Smooth muscle cell of the brain vasculature (primary cell): ENCODE measurements at regions not wholly inside any gene's neighbourhood (a gene's known extent, or its start where the extent isn't known, plus 50 kb on each side); places are given as distances from the start of the nearest gene placed in this dataset.

ENCODE experiments used
- DNase-seq: peaks from one replicate; pipeline ENCODE4 v3.0.0-alpha.2; 2012; ENCODE audit warnings: low read depth, low spot score

DNA sequence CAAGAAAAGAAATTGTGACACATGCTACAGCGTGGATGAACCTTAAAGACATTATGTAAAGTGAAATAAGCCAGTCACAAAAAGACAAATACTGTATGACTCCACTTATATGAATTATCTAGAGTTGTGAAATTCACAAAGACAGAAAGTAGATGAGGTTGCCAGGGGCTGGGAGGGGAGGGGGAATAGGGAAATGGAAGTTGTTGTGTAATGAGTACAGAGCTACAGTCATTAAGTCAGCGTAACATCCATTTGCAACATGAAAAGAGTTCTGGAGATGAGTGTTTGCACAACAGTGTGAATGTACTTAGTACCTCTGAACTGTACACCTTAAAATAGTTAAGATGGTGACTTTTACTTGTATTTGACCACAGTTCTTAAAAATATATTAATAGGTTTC, 112.1 kb upstream of the CDK1 start:
- DNase-seq = no peak

DNA sequence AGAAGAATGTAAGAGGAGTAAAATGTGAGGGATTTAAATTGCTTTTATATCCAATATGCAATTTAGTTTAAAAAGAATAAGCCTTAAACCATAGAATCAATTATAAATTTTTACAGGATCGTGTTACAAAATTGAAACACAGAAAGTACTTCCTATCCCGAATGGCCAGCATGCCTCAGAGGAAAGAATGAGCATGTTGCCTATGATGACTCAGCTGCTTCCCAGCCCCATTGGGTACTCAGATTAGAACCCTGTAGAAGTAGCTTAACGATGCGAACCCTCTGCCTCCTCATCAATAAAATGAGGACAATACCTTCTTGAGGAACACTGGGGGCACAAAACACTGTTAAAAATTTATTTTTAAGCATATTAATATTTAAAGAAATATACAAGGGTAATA, 113.4 kb upstream of the CDK1 start:
- no peak for DNase-seq

DNA sequence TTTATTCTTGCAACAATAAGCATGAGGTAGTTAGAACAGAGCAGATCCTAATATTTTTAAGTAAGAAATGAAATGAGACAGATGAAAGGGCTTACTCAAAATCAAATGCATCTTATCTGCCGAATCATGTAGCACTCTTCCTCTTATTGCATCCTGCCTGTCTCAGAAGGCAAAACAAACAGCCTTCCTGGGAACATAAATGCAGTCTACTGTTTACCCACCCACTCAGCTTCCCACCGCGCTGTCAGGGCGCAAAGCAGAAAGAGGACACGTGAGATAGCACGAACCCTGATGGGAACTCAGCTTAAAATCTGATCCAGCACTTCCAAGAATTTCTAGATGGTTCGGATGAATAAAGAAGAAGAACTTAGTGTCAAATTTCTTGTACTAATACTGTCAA, 114.4 kb upstream of the CDK1 start:
- peak; percentile 46 for DNase-seq

DNA sequence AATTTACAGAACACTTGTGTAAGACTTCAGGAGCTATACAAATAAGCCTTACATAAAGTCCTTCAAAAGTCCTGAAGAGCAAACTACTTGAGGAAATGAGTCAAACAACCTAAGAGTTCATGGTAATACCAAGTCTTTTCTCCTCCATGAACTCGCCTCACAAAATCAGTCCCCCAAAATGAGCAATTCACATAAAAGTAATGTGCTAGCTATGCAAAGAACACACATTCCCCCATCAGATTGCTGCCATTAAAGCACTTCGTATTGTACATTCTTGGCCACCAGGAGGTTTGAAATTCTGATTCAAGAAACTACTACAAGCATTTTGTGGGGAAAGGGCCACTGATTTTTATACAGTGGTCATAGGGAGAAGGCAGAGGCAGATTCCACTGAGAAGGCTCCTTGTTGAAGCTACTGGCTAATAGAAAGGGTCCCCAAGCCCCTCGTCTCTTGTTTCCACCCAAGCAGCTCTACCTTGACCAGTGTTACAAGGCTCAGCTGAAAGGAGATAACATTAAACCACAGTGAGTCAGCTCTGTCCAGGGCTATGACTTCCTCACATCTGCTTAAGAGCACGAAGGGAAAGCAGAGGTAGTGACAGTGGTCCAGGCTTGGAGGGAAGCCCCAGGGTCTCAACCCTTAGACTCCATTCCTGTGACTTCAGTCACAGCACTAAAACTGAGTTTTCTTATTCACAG, 115.2 kb upstream of the CDK1 start:
- no peak for DNase-seq

DNA sequence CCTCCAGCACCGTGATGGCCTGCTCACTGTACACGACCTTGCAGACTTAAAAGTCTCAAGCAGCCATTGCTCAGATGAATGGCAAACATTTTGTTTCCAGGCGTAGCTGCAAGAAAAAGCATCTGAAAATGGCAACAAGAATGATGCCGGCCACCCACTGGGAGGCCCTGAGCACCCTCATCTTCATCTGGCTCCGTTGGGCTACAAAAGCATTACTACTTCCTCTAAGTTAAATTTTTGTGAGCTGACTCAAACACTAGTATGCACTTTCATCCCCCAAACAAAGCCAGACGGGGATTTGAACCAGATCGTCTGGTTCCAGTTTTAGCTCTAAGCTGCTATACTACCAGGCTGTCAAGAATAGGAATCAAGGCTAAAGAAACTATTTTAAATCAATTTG, 116.6 kb upstream of the CDK1 start:
- DNase-seq = peak; percentile 43

DNA sequence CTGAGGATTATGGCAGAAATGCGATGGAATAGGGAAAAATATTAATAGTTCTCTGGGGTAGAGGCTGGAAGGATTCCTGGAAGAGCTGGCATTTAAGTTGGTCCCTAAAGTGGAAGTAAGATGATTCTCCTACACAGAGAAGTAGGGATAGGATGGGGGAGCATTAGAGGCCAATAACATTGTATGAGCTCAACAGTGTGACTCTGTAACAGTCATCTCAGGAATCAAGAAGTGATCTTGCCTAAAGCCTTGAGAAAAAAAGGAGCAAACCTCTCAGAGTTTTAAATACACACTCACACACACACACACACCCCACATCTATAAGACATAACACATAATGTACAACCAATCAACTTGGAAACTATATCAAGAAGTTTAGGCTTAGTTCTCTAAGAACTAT, 117.7 kb upstream of the CDK1 start:
- no peak for DNase-seq

DNA sequence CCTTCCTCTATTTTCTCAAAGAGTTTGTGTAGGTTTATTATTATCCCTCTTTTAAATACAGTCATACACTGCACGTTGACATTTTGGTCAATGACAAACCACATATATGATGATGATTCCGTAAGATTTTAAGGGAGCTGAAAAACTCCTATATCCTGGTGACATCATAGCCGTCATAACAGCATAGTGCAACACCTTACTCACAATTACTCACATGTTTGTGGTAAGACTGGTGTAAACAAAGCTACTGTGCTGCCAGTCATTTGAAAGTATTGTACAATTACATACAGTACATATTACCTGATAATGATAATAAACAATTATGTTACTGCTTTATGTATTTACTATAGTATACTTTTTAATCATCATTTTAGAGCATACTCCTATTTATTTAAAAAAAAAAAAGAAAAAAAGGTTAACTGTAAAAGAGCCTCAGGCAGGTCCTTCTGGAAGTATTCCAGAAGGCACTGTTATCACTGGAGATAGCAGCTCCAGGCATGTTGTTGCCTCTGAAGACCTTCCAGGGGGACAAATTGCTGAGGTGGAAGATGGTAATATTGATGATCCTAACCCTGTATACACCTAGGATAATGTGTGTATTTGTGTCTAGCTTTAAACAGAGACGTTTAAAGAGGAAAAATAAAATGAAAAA, 123.3 kb upstream of the CDK1 start:
- no peak for DNase-seq

DNA sequence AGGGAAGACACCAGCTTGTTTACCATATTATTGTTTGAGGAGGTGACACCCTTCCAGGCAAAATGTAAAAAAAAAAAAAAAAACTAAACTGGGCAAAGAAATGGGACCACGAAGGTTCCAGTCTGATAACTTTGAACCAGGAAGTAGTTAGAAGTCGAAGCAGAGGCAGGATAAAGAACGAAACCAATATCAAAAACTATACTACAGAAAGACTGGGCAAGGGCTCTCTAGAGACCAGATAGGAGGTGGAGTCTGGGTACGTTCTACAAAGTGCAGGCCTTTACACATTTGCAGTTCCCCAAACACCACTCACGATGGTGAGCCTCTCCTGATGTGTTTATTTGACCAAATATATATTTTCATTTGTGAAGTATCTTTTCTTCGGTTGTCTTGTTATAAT, 125.7 kb upstream of the CDK1 start:
- no peak for DNase-seq

DNA sequence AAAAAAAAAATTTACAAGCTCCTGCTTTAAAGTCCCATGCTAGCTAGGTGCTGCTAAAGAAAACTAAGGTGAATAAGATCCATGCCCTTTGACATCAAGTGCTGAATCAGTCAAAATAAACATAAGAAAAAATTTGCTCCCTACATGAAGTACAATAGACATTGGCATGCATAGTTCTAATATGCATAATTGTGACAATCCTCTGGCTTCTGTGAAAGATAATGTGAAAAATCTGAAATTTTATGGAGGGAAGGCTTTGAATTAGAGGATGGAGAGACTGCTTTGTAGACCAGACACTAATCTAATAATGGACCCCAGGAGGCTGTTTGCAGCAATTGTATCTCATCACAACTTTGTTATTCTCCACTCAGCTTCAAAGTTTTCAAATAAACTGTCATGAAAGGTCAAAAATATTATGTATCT, 127.9 kb upstream of the CDK1 start:
- DNase-seq = no peak

DNA sequence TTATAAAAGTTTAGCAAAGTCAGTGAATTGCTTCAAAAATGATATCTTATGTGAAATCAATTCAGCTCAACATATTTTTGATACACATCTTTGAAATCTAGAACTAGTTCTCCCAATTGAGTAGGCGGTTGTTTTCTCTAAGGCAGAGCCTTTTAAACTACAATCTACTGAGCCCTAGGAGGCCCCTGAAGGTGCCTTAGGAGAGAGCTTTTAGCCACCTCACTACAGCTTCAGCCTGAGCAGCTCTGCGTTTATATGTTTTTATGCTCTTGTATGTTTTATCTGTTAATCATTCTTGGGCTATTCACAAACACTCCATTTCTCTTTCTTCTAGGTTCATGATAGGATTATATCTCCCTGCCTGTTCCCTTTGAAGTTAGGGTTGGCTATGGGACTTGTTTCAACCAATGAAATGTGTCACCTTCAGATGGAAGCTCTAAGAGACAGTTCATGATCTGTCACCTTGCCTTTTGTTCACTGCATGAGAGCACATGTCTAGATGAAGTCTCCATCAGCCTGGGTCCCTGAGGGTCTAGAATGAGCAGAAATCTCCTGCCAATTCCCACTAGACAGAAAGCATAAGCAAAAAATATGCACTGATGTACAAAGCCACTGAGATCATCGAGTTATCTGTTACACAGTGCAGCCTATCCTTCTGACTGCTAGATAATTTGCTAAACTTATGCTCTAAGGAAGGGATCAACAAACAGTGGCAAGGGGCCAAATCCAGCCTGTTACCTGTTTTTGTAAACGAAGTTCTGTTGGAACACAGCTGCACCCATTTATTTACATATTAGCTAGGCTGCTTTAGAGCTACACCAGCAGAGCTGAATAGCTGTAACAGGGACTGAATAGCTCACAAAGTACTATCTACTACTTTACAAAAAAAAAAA, 128.5 kb upstream of the CDK1 start:
- no peak for DNase-seq

DNA sequence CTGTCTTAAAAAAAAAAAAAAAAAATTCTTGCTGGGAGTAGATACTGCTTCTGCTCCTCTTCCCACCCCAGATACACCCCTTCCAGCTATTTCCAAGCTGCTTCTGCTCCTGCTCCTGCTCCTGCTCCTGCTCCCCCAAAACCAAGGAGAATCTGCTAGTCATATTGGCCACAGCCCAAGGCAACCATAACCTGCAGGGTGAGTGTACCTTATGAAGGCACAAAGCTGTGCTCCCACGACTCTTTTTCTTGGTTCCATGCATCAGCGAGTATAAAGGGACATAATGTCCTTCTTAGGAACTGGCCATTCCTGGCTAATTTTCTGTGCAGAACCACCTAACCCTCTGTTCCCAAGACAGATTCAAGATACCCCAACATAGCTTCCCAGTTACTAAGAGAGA, 129.5 kb upstream of the CDK1 start:
- DNase-seq = no peak

DNA sequence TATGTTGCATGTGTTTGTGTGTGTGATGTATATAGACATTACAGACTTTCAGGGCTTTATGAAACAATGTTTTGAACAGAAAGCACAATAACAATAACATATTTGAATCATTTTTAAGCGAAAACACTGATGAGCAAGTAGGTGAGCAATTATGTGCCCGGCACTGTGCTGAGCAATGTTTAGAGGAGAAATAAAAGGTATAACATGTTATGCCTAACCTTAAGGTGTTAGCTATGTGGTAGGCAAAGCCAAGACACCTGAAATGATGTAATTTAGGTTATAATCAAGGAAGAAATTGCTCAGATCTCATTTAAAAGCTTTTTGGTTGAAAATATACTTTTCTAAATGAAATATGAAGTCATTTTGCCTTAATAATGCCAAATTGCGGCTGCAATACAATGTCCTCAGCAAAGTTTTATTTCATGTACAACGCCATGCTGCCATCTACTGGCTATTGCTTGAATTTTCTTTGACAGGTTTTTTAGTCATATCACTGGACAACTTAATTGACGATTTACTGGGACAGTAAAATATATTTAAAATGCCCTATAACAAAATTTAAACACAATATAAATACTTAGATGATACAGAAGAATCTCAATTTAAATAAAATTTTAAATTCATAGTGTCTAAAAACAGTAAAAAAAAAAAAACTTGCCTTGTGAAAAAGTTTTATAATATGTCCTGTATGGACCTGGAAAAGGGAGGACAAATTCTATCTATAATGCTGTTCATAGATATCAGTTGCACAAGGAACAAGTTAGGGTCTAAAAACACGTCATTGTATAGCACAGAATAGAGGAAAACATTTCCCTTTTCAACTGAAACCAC, 131.1 kb upstream of the CDK1 start:
- DNase-seq = peak; percentile 40

DNA sequence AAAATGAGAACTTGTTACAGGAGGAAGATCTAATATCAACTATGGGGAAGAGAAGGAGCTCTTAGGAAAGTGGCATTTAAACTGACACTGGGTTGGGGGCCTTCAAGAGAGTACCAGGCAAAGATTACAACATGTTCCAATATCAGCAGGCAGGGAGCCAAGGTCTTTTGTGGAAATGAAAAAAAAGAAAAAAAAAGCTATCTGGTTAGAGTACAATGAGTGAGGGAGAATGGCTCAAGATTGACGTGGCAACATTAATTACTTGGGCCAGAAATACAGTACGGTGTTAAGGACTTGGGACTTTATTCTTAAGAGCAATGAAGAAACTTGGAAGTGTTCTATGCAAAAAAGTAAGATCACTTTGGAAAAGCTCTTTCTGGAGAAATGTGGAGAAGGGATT, 132.3 kb upstream of the CDK1 start:
- no peak for DNase-seq

DNA sequence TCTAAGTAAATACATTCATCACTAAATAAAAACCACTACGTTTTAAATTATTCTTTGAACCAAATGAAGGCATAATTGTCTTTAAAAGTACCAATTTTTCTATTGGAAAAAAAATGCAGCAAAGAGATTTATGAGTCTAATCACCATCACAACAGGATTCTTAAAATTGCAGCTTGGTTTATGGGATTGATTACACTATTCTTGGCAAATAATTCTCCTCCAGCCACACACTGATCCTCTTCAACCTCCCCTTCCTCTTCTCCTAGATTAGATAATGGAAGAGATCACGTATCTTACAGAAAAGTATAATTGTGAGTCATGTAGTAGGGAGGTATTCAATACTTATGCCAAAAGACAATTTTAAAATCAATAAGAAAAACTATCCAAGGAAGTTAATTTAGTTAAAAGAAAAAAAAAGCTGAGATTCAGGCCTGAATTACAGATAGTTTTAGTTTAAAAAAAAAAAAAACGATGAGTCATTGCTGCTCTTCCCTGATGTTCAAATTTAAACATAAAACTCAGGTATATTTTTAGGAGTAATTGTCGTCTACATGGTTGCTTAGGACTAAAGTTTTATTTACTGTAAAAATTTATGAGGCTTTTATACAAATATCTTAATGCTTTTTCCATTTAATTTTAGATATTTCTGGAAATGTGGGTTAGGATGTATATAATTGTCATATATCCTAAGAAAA, 133.7 kb upstream of the CDK1 start:
- no peak for DNase-seq

DNA sequence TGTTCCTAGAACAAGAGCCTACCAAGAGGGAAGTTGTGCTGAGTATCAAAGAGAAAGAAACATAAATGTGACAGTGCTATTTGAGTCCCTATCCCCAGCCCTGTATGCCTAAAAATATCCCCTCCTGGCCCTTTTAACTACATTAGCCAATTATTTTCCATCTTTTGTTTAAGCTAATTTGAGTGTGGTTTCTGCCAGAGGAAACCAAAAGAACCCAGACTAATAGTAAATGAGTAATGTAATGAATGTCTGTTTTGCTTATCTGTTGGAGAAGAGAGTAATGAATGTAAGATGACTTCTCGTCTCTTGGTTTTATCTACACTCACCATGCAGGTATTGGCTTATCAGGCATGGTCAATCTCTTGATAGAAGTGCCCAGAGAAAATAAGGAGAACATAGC, 134.4 kb upstream of the CDK1 start:
- no peak for DNase-seq

DNA sequence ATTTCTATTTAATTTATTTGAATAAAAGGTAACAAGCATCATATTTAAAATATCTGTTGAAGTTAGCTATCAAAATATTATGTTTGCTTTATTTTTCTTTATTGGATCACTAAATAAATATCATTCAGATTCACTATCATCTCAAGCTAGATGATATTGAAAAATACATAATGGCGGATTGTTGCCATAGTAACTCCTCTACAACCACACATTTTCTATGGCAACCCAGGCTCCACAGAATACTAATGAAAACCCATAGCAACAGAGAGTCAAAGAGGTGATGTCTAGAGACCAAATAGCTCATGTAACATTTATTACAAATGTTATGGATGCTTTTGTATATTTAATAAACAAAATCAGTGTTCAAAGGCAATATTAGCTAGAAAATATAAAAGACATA, 148.9 kb upstream of the CDK1 start:
- no peak for DNase-seq

DNA sequence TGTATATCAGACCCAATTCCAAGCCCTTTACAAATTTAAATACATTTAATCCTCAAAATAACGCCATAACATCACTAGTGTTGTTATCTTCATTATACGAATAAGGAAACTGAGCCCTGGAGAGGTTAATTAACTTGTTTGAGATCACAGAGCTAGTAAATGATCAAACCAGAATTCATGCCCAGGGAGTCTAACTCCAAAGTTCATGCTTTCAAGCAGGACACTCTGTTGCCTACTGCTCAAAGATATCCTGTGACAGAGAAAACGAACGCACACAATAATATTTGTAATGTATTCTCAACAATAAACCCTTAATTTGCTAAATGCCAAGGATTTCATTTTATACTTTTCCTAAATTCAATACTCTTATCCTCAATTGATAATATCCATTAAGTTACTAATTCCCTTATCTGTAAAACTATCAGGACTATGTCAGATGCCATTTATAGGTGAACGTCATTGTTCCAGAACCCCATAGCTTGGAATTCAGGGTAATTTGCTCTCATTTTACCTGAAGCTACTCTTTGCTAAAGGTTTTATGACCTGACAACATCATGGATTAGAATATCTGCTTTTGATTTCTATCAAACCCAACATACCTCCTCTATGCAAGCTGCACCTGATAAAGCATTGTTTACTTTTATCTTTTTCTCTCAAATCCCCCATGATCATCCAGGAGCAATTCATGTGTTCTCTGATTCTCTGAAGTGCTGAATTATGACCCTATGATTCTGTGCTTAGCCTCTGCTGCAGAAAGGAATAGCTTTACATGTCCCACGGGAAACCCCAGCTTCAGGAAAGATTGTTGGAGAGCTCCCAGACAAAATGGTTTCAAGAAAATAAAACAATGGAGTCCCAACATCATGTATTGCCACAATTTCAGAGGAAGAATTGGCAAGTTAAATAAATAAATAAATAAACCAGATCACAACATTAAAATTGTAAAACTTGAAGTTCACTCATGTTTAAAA, 150.2 kb upstream of the CDK1 start:
- no peak for DNase-seq

DNA sequence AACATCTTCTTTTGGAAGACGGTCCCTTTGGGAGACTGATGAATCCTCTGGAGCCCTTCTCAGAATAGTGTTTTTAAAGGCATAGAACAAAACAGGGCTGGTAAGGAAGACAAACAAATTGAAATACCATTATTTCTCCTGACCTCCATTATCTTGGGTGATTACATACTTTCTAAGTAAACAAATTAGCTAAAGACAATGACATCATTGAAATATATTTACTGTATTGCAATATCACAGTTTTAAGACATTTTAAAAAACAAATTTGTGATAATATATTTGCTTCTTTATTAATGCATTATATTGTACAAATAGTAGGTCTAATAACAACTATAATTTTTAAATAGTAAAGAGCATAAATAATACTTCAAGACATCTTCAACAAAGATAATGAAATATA, 152.2 kb upstream of the CDK1 start:
- DNase-seq = no peak

DNA sequence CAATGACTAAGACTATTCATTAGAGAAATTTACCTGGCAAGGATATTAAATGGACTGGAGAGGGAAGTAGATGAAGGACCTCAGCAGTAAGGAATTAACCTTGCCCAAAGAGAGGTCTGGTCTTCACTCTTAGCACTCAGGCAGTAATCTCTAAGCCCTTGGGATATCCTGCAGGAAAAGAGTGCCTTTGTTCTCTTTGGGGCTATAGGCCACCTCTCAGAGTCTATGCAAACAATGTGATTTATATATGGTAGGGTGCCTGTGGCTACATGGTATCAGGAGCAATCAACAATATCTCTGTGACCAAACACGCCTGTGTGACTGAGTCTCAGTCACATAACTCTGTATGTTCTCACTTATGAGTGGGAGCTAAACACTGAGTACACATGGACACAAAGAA, 154.7 kb upstream of the CDK1 start:
- DNase-seq = no peak

DNA sequence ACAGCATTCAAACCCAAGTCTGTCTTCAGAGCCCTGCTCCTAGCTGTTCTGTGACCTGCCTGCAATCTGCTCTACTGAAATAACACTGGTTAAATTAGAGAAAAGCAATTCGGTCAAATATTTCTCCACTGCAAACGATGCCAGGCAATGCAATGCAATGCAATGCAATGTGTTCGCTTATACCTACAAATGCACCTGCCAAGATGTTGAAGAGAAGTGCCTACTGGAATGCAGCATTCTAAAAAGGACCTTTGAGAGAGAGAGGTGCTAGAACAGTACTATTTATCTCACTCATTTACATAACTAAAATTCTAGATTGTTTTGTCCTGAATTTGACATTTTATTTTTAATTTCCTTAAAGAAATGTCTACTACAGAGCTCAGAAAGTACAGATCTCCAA, 157.3 kb upstream of the CDK1 start:
- DNase-seq = no peak
